GM18517 (cell line): ENCODE measurements at regions not wholly inside any gene's neighbourhood (a gene's known extent, or its start where the extent isn't known, plus 50 kb on each side); places are given as distances from the start of the nearest gene placed in this dataset.
A peak's percentile ranks its signal among the peaks of the same experiment; 100 is the strongest.
"Not testable (repeated sequence)": the region's sequence is repeated elsewhere in the genome, so short reads cannot be mapped to it uniquely, and the experiment has no call there.

ENCODE experiments used
- ATAC-seq: cut with Tn5 transposase; IDR thresholded peaks from one replicate; pipeline ENCODE4 v1.9.1; 2021; ENCODE audit warnings: mild to moderate bottlenecking, moderate library complexity; ENCODE audit not compliant: unreplicated experiment

DNA sequence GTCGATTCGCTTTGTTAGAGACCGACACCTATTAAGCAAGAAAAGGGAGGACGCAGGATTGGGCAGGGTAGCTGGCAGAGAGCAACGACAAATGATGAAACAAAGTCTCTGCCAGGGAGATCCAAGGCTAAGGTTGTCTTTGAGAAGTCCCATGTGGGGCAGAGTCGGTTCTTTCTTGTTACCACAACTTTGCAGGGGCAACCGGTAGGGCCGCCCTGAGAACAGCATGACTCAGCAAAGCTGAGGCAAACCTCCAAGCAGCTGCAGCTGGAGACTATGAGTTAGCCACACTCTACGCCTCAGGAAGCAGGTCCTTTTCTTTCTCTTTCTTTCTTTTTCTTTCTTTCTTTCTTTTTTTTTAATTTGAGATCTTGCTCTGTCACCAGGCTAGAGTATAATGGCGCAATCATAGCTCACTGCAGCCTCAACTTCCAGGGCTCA is 452.3 kb upstream of the ID2 start:
- peak; percentile 81 for ATAC-seq

DNA sequence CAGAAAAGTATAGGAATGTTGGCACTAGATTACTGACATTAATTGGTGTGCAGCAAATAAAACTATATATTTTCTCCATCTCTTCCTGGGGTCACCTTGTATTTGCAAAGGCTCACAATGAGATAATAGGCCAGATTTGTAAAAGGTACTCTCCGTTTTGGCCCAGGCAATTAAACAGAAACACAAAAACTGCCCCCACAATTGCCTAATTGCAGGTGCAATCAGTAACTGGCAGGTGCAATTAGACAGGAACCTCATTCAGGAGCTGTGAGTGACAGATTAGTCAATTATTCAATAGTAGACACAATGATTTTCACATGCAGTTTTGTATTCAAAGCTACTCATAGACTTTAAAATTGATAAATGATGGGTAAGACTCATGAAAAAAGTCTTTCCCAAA is 451.4 kb upstream of the ID2 start:
- no peak for ATAC-seq

DNA sequence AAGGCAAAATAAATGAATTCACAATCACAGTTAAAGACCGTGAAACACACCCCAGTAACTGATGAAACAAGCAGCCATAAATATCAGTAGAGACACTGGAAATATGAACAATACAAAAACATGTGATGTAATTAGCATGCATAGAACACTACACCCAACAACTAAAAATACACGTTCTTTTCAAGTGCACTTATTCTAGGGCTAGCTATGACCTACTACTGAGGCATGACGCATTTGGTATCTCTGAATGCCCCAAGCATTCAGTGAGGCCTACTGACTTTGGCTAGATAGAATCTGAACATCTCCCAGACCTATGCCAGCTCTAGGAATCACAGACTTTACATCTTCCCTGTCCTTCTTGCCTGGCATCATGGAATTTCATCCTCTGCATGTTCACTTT is 450.0 kb upstream of the ID2 start:
- ATAC-seq: no peak

DNA sequence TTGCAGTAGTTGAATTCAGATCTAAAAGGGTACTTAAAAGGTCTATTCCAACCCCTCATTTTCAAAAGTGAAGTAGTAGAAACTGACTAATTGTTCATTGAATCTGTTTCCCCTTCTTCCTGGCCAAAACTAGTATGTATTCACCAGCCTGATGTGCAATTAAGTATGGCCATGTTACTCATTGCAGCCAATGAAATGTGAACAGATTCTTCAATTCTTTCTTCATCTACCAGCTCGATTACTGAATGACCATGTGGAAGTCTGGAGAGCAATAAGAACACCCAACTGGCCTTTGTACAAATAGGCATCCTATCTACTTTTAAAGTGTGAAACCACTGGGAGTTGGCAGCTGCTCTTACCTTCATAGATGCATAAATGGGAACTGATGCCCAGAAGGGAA is 449.0 kb upstream of the ID2 start:
- no peak for ATAC-seq

DNA sequence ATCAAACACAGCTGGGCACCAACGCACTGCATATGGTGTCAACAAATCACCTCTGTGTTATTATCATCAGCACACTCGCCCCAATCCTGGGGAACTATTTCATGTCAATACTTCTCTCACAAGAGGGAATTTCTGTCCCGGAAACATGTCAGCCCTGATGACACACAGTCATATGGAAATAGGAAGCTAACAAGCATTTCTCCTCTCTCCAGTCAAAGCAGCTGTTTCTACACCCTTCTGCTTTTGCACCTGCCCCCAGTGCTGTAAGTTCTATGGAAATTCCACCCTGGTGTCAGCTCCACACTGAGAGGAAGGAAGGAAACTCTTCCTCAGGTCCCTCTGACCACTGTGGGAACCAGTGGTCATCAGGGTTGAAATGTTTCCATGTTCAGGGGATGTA is 447.6 kb upstream of the ID2 start:
- ATAC-seq: peak; percentile 29

DNA sequence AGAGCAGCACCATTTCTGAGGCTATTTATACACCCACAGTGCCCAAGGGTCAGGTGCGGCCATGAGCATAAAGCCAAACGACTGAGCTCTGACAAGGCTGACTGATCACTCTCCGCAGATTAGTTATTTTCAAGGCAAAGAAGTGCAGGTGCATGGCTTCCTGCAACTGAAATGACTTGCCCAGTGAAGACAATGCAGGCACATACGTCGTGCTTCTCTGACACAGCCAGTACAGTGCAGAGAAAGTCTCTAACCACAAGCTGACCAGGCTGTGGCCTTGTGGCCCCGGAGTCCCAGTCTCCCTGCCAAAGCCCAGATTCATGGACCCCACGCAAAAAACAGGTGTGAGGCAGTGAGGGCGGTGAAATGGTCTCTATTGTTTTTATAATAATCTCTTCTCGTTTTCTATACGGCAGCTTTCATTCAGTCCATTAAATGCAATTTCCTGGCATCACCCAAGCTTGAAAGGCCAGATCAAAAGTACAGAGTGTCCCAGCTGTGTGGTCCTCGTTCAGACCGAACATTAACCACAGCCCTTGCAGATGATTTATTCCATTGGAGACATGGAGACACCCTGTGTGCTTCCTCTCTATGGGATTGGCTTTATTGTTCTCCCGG is 447.0 kb upstream of the ID2 start:
- peak; percentile 96 for ATAC-seq

DNA sequence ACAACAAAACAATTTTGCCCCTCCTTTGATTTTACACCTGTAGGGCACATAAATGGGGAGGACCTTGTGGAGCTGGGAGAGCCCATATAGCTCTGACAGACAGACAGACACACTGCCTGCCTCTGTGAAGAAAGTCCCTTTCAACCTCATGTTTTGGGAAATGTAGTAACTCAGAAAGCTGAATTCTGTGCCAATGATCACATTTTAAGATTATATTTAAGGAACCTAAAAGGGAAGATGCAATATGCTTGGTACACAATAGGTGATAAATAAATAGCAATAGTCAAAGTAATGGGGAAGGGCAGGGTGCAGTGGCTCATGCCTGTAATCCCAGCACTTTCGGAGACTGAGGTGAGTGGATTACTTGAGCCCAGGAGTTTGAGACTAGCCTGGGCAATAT is 446.4 kb upstream of the ID2 start:
- ATAC-seq: no peak

DNA sequence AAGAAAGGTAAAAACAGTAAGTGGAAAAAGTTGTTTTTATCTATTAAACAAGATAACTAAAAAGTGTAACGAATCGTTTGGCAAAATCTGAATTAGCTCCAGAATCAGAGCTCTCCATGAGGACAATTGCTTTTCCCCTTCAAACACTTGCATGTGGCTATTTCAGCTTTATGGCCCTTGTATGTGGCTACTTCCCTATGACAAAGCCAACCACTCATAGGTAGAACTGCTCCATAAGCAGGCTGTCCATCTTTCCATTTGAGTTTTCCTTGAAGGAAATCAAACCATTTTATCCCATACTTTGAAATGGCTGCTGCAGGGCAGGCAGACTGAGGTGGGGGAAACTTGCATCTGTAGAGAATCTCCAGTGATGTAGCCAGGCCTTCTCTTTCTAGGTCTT is 445.5 kb upstream of the ID2 start:
- ATAC-seq: no peak

DNA sequence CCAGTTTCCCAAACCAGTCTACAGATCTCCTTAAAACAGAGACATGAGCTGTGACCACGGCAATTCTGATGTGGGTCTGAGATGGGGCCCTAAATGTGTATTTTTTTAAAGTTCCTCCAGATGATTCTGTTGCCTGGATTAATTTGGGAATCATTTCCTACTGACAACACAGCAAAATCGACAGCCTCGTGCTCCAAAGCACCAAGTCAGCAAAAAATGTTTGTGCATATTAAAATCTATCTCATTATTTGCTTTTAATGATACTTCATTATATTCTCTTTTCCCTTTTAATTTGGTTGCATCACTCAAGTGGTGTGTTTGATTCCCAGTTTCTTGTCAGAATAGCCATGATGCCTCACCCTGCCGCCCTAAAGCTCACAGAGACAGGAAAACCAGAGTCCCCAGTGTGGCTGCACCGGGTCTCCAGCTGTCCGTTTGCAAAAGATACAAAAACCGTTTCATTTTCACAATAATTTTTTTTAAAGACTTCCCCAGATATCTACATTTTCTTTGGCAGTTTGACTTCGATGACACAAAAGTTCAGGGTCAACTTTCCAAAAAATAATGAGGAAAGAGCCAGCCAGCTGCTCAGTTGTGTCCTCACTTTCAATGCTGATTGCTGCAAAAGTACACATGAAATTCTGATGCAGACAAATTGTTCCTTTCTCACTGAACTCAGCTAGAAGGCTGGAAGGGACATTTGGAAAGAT is 443.2 kb upstream of the ID2 start:
- no peak for ATAC-seq

DNA sequence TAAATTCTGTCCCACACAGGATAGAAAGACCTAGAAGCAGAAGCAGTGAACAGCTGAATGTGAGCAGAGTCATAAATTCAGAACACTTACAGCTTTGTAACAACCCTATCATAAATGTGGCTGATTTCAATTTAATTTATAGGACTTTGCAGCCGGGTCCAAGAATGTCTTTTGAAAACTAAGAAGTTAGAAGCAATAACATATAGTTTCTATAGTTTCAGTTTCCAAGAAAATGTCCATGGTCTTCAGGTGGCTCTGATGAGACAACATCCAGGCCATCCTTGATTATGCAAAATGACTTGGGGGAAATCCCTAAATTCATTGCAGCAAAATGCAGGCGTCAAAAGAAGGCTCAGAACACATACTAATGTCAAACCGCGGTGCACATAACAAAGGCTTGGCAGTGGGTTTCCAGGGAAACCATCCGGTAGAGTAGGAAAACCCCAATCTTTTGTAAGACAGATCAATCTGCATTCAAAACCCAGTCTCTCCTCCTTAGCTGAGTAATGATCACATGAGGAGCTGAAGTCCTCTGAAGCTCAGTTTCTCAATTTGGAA is 442.2 kb upstream of the ID2 start:
- ATAC-seq: no peak

DNA sequence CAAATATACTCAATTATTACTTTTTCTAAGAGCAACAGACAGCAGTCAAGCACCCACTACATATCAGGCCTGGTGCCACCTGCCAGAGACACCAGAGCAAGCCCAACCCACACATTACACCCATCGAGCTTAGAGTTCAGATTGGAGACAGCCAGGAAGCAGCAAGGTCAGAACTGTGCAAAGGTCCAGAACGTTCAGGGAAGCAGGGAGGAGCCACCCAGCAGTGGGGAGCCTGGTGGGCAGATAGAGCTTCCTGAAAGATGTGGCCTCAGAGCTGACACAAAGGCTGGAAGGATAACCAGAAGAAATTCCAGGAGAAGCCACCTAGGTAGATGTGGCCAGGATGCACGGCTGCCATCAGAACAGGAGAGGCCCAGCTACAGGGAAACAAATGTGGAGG is 440.5 kb upstream of the ID2 start:
- no peak for ATAC-seq

DNA sequence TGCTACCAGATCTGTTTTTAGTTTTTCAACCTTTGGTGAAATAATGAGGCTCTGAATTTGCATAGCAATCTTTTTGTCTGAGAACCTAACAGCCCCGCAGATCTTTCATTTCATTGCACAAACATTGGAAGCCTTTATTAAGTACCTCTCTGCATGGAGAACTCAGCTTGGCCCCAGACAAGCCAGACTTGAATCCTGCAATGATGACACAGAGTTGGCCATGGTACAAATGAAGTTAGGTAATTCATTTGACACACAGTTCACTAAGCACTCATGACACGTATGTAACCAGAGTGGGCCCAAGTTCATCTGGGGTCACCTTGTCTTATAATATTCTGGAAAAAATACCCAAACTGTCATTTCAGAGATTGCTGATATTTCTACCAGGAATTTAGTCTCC is 439.1 kb upstream of the ID2 start:
- ATAC-seq: no peak

DNA sequence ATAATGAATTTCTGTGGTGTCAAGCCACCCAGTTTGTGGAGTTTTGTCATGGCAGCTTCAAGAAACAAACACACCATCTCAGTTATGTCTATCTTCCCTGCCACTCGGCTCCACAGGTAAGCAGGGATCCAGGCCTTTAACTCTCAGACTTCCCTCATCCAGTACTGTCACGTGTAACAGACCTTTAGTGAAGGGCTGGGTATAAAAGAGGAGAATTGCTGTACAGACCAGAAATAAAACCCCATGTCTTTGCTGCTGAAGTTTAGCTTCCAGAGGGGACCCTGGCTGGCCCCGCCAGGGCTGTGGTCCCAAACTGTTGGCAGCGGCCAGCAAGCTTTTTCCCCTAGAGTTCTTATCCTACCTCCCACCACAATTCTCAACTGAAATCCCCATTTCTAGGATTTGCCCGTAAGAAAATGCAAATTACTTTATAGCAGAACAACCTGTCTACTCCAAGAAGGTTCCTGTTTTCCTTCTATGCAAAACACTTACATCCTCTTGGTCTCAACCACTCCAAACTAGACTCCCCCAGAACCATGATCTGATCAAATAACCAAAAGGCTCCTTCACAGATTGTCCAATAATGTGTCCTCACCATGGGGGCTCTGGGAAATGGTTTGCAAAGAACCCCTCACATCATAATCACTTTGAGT is 438.0 kb upstream of the ID2 start:
- no peak for ATAC-seq

DNA sequence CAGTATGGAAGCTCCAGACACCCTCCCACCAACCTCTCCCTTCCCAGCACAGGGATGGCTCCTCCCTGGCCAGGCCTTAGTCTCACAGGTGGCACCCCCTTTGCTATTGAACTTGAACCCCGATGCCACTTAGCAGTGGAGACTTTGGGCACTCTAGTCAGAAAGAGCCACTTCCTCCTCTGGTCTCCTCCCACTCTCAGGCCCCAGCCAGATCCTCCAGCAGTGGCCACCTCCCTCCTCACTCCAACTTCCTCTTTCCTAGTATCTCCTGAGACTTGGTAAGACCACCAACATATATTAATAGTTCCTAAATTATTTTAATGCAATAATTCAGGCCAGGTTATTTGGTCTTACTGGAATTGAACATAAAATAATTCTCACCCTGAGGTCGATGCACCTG is 437.2 kb upstream of the ID2 start:
- no peak for ATAC-seq

DNA sequence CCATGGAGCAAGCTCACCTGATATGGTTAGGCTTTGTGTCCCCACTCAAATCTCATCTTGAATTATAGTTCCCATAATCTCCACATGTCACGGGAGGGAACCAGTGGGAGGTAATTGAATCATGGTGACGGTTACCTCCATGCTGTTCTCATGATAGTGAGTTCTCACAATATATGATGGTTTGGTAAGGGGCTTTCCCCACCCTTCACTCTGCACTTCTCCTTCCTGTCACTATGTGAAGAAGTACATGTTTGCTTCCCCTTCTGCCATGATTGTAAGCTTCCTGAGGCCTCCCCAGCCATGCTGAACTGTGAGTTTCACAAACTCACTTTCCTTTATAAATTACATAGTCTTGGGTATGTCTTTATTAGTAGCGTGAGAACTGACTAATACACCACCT is 435.7 kb upstream of the ID2 start:
- no peak for ATAC-seq

DNA sequence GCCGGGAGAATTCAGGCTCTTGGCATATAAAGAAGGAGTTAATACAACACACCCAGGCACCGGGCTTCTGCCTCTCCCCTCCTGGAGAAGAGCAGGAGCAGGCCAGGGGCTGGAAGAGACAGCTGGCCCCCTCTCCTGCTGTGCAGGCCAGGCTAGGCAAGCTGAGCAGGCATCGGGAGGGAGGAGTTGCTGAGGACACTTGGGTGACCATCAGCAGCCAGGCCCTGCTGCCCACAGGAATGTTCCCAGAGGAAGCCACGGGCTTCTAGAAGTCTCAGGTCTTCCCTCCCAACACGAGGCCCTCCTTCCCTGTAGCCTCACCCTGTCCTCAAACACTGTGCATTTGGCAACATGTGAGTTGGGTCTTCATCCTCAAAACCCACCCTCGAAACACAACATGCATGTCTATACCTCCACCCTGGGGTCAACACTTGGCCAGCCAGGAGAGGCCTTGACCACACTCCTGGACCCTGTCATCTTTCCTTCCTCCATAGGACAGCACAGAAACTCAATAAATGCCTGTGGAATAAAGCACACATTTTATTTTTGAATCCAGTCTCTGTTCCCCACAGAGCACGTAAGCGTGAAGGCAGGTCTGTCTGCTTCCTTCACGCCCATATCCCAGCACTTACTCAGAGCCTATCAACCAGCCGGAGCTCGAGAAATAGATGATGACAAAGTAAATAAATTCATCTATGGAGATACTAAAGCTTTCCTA is 433.8 kb upstream of the ID2 start:
- no peak for ATAC-seq

DNA sequence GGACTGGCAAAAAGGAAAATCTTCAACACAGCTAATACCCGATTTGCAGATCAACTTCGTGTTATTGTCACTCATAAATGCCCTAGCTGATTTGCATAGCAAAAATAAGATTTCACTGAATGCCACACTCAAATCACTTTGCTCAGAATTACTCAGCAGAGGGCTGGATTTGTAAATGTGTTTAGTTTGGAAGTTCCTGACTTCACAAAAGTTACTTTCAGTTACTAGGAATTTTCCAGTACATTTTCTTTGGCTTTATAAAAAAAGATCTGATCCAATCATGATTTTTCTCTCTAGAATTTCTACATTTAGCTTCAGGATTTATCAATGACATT is 433.3 kb upstream of the ID2 start:
- ATAC-seq: no peak

DNA sequence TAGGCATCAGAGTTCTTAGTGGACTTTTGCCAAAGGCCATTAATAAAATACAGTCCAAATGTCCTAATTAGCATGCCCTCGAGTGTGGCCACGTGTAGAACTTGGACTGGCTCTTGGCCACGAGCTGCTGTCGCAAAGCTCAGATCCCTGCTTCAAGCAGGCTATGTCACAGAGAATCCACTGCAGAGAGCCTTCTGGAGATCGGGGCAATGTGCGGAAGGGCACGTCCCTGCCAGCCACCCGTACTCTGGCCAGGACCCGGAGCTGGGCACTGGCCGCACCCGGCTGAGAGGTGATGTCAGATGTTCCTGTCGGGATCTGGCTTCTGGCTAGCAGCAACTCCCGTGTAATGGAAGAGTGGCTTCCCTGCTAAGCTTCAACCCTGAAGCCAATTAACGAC is 432.7 kb upstream of the ID2 start:
- no peak for ATAC-seq

DNA sequence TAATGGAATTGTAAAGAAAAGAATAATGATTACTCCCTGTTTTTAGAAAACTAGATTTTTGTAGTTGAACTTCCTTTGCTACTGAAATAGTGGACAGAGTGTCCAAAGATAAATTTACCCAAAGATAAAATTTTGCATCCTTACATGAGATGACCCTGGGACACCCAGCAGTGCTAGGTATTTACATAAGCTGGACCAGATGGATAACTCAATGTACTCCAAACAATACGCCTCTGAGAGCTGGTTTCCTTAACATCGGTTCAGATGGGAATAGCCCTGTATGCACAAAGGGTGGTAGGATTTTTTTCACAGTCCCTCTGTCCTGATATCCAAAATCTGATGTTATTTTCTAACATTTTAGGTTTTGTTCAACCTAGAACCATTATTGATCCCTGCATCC is 432.1 kb upstream of the ID2 start:
- no peak for ATAC-seq

DNA sequence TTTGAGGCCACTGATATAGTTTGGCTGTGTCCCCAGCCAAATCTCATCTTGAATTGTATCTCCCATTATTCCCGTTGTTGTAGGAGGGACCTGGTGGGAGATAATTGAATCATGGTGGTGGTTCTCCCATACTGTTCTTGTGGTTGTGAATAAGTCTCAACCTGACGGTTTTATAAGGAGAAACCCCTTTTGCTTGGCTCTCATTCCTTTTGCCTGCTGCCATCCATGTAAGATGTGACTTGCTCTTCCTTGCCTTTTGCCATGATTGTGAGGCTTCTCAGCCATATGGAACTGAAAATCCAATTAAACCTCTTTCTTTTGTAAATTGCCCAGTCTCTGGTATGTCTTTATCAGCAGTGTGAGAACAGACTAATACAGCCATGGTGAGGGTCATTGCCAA is 431.6 kb upstream of the ID2 start:
- ATAC-seq: not testable (repeated sequence)

DNA sequence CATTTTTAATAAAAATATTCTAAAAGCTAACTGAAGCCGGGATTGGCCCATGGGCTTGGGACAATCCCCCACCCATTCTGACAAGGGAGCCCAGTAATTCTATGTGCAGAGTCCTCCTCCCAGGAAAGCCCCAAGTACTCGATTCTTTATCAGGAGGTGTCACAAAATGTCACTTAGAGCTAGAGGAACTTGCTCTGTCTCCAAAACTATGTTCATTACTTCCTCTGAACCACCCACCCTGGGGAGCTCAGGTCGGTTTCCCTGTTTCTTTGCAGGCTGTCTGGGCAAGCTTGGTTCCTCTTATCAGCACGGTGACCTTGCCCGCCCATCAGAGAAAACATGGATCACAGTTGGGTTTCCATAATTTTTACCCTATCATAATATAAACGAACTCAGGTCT is 430.6 kb upstream of the ID2 start:
- ATAC-seq: no peak

DNA sequence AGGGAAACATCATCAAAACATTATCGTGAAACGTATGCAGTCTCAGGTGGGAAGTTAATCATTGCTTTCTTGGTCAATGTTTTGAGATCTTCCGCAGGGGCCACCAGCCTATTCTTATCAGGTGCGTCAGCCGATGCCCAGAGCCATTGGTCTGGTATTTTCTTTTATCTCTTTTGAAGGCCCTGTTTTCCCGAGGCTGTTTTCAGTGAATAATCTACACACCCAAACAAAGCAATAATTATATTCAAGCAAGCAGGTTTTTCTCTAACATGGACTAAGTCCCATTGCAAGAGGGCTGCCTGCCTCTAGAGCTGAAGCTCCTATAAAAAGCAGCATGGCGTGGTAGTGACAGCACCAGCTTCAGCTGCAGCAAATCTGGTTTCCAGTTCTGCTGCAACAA is 430.0 kb upstream of the ID2 start:
- ATAC-seq: no peak
